Astrocyte (in vitro differentiated cells and primary cell): ENCODE measurements at regions not wholly inside any gene's neighbourhood (a gene's known extent, or its start where the extent isn't known, plus 50 kb on each side); places are given as distances from the start of the nearest gene placed in this dataset.

Source experiments
- DNase-seq: peaks from one replicate; pipeline ENCODE4 v3.0.0-alpha.2; 2010; ENCODE audit warnings: low read depth
- FAIRE-seq: peaks from 2 replicates; lab custom pipeline; 2011; peaks lifted over from hg19 to GRCh38; lab: Jason Lieb, UNC
- H2AFZ ChIP-seq: 2 replicates; pipeline ENCODE4 v1.6.0; 2012; ENCODE audit warnings: low read depth, low read length, inconsistent platforms
- H3K27ac ChIP-seq: 2 replicates; pipeline ENCODE4 v1.5.1; 2011; ENCODE audit warnings: low read depth, low read length, inconsistent platforms
- H3K27me3 ChIP-seq: 2 replicates; pipeline ENCODE4 v1.6.0; 2011; ENCODE audit warnings: low read length, inconsistent platforms; ENCODE audit not compliant: insufficient read depth
- H3K36me3 ChIP-seq: 2 replicates; pipeline ENCODE4 v1.5.1; 2011; ENCODE audit warnings: low read length, inconsistent platforms; ENCODE audit not compliant: insufficient read depth
- H3K4me1 ChIP-seq: 2 replicates; pipeline ENCODE4 v1.5.1; 2011; ENCODE audit warnings: low read length, inconsistent platforms; ENCODE audit not compliant: insufficient read depth
- H3K4me2 ChIP-seq: 2 replicates; pipeline ENCODE4 v1.6.0; 2012; ENCODE audit warnings: low read length, inconsistent platforms
- H3K4me3 ChIP-seq: 2 replicates; pipeline ENCODE4 v1.5.1; 2011; ENCODE audit warnings: low read depth, mild to moderate bottlenecking, low read length, inconsistent platforms; ENCODE audit not compliant: insufficient read depth
- H3K79me2 ChIP-seq: 2 replicates; pipeline ENCODE4 v1.6.0; 2012; ENCODE audit warnings: mild to moderate bottlenecking, low read length, inconsistent platforms; ENCODE audit not compliant: insufficient read depth
- H3K9ac ChIP-seq: 2 replicates; pipeline ENCODE4 v1.6.0; 2012; ENCODE audit warnings: mild to moderate bottlenecking, low read length, inconsistent platforms
- H3K9me3 ChIP-seq: 2 replicates; pipeline ENCODE4 v1.5.1; 2012; ENCODE audit warnings: low read depth, mild to moderate bottlenecking, low read length, inconsistent platforms; ENCODE audit not compliant: insufficient read depth
- H4K20me1 ChIP-seq: 2 replicates; pipeline ENCODE4 v1.6.0; 2012; ENCODE audit warnings: low read length, inconsistent platforms; ENCODE audit not compliant: insufficient read depth
- H3K27ac Mint-ChIP-seq: one replicate; pipeline ENCODE4 v1.8.0; 2021; ENCODE audit warnings: mild to moderate bottlenecking, mixed read lengths; ENCODE audit not compliant: unreplicated experiment
- H3K27me3 Mint-ChIP-seq: one replicate; pipeline ENCODE4 v1.8.0; 2021; ENCODE audit warnings: low read depth, mixed read lengths; ENCODE audit not compliant: unreplicated experiment
- H3K36me3 Mint-ChIP-seq: one replicate; pipeline ENCODE4 v1.8.0; 2021; ENCODE audit warnings: low read depth, mixed read lengths; ENCODE audit not compliant: unreplicated experiment
- H3K4me1 Mint-ChIP-seq: one replicate; pipeline ENCODE4 v1.8.0; 2021; ENCODE audit warnings: low read depth, mixed read lengths; ENCODE audit not compliant: unreplicated experiment
- H3K4me3 Mint-ChIP-seq: one replicate; pipeline ENCODE4 v1.8.0; 2021; ENCODE audit warnings: mild to moderate bottlenecking, moderate library complexity, mixed read lengths; ENCODE audit not compliant: unreplicated experiment
- H3K9me3 Mint-ChIP-seq: one replicate; pipeline ENCODE4 v1.8.0; 2021; ENCODE audit warnings: mild to moderate bottlenecking, mixed read lengths; ENCODE audit not compliant: unreplicated experiment
- EZH2 ChIP-seq: IDR thresholded peaks from 2 replicates; pipeline ENCODE4 v1.6.1; 2012; ENCODE audit warnings: mild to moderate bottlenecking, low read length, inconsistent platforms; ENCODE audit not compliant: insufficient read depth
- TF ChIP-seq, protein P1 (sequence below): IDR thresholded peaks from 2 replicates; pipeline ENCODE4 v1.5.1; 2011; ENCODE audit warnings: low read depth, mild to moderate bottlenecking, inconsistent platforms, low read length, moderate library complexity; ENCODE audit not compliant: insufficient read depth

DNA sequence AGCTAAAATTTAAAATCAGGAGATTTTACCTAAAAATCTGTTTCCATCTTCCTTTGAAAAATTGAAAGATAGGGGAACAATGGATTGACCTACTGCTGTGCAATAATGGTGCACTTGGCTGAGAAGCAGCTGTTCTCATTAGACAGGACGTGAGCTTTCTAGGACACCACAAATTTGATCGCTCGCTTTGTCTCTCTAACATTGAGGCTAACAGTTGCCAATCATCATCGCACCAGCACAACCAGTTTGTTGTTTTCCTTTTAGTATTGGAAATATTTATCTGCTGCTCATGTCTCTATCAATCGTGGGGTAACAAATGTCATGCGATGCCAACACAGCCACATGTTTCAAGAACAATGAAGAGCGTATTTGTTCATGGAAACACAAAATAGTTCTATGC is 228.8 kb upstream of the P2RY1 start:
- FAIRE-seq (no peak), DNase-seq (no peak)
- no peak for TF ChIP-seq EZH2
- TF ChIP-seq, protein P1, sequence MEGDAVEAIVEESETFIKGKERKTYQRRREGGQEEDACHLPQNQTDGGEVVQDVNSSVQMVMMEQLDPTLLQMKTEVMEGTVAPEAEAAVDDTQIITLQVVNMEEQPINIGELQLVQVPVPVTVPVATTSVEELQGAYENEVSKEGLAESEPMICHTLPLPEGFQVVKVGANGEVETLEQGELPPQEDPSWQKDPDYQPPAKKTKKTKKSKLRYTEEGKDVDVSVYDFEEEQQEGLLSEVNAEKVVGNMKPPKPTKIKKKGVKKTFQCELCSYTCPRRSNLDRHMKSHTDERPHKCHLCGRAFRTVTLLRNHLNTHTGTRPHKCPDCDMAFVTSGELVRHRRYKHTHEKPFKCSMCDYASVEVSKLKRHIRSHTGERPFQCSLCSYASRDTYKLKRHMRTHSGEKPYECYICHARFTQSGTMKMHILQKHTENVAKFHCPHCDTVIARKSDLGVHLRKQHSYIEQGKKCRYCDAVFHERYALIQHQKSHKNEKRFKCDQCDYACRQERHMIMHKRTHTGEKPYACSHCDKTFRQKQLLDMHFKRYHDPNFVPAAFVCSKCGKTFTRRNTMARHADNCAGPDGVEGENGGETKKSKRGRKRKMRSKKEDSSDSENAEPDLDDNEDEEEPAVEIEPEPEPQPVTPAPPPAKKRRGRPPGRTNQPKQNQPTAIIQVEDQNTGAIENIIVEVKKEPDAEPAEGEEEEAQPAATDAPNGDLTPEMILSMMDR, result no peak
- Mint-ChIP-seq H3K27me3 (no peaks in the 10 kb centered on the region), H3K9me3 (peaks cover 2% of the 10 kb centered on the region), H3K36me3 (no peaks in the 10 kb centered on the region), H3K4me3 (no peak overlapping the region), H3K4me1 (no peaks in the 10 kb centered on the region), H3K27ac (no peak overlapping the region)
- no peaks in the 10 kb centered on the region for H3K4me1 ChIP-seq
- H3K36me3 ChIP-seq, result no peaks in the 10 kb centered on the region
- no peak overlapping the region for H2AFZ ChIP-seq
- no peak overlapping the region for H3K9ac ChIP-seq
- no peak overlapping the region for H3K27ac ChIP-seq
- H3K27me3 ChIP-seq, result no peaks in the 10 kb centered on the region
- H3K4me3 ChIP-seq, result no peak overlapping the region
- H3K79me2 ChIP-seq, result no peaks in the 10 kb centered on the region
- H3K9me3 ChIP-seq, result peaks cover 3% of the 10 kb centered on the region
- no peaks in the 10 kb centered on the region for H4K20me1 ChIP-seq
- no peak overlapping the region for H3K4me2 ChIP-seq

DNA sequence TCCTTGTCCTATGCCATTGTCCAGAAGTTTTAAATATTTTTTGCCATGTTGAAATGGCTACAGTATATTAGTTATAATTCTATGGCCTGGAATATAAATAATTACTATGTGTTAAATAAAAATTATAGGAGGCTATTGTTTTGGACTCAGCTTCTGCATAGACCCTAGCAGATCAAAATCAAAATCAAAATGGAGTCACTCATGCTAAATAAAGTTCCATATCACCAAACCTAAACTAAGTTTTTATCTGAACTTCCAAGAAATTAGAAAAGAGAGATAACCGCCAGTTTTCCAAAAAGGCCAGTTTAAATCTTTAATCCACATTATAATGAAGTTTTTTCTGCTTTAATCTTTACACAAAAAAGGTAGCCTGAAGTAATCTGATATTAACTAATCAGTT is 227.8 kb upstream of the P2RY1 start:
- DNase-seq, result no peak
- Histone ChIP-seq H3K27ac (no peak overlapping the region), H3K36me3 (no peaks in the 10 kb centered on the region), H3K4me2 (no peak overlapping the region), H2AFZ (no peak overlapping the region), H3K79me2 (no peaks in the 10 kb centered on the region), H4K20me1 (no peaks in the 10 kb centered on the region), H3K4me3 (no peak overlapping the region), H3K4me1 (no peaks in the 10 kb centered on the region), H3K9me3 (peaks cover 3% of the 10 kb centered on the region), H3K27me3 (no peaks in the 10 kb centered on the region), H3K9ac (no peak overlapping the region)
- no peaks in the 10 kb centered on the region for H3K36me3 Mint-ChIP-seq
- TF ChIP-seq EZH2, result no peak
- TF ChIP-seq, protein P1, result no peak
- no peaks in the 10 kb centered on the region for H3K4me1 Mint-ChIP-seq
- no peak overlapping the region for H3K4me3 Mint-ChIP-seq
- H3K9me3 Mint-ChIP-seq, result peaks cover 2% of the 10 kb centered on the region
- no peaks in the 10 kb centered on the region for H3K27me3 Mint-ChIP-seq
- H3K27ac Mint-ChIP-seq, result no peak overlapping the region
- no peak for FAIRE-seq

DNA sequence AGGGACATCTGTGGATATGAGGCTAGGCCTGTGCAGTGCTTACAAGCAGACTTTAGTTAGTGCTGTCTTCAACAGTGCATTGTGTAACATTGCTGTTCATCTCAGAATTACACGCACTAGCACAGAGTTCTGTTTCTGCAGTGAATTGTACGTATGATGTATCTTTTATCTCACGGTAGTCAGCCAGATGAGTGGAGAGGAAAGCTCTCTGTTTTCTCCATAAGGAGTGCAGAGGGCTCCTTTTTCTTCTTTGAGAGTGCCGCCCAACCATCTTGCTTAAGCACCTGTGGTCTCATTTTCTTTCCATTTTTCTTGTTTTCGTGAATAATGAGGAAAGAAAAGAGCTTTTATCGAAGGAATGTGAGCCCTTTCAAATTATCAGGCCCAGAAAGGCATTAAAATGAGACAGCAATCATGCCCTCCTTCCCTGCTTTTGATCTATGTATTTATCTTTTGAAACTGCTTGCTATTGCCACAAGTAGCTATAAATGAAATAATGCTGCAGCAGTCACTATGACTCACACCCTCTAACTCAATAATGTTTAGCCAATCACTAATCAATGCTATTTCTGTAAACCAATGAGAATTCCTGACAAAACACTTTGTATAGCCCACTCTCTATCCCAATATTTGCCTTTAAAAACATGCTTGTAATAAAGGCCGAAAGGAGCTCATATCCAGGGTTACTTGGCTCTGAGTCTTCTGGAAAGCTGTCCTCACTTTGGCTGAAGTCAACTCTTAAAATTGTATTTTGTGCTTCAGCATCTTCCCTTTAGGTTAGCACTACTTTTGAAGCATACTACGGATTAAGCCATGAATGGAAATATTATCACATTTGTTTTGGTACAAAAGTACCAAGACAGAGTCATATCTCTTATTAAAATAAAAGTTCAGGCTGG is 226.0 kb upstream of the P2RY1 start:
- Histone ChIP-seq H3K4me2 (no peak overlapping the region), H3K27me3 (no peaks in the 10 kb centered on the region), H2AFZ (no peak overlapping the region), H3K4me1 (no peaks in the 10 kb centered on the region), H3K36me3 (no peaks in the 10 kb centered on the region), H3K27ac (no peak overlapping the region), H3K9me3 (peaks cover 3% of the 10 kb centered on the region), H3K4me3 (no peak overlapping the region), H3K79me2 (no peaks in the 10 kb centered on the region), H3K9ac (no peak overlapping the region), H4K20me1 (no peaks in the 10 kb centered on the region)
- Mint-ChIP-seq H3K27ac (no peak overlapping the region), H3K9me3 (peaks cover 2% of the 10 kb centered on the region), H3K4me3 (no peak overlapping the region), H3K36me3 (no peaks in the 10 kb centered on the region), H3K4me1 (no peaks in the 10 kb centered on the region), H3K27me3 (no peaks in the 10 kb centered on the region)
- DNase-seq (no peak), FAIRE-seq (no peak)
- TF ChIP-seq, protein P1, result no peak
- no peak for TF ChIP-seq EZH2
